Smooth muscle cell (in vitro differentiated cells): ENCODE measurements at regions not wholly inside any gene's neighbourhood (a gene's known extent, or its start where the extent isn't known, plus 50 kb on each side); places are given as distances from the start of the nearest gene placed in this dataset.

Source experiments
- DNase-seq: peaks from one replicate; lab custom pipeline; 2025; ENCODE audit not compliant: unreplicated experiment; lab: John Stamatoyannopoulos, UW
- H2AFZ ChIP-seq: fragments of 200-600 bp; sonication (generic); 2 replicates; pipeline ENCODE4 v1.6.0; 2016; ENCODE audit warnings: antibody characterized with exemption, low read depth, mild to moderate bottlenecking
- H3F3A ChIP-seq: fragments of 200-600 bp; sonication (generic); 2 replicates; pipeline ENCODE4 v1.6.0; 2017; ENCODE audit warnings: antibody characterized with exemption, low read depth
- H3K27ac ChIP-seq: fragments of 200-600 bp; sonication (generic); 2 replicates; pipeline ENCODE4 v1.5.1; 2016; ENCODE audit warnings: low read depth, mild to moderate bottlenecking
- H3K27me3 ChIP-seq: fragments of 200-600 bp; sonication (generic); 2 replicates; pipeline ENCODE4 v1.6.1; 2016; ENCODE audit warnings: low read depth, mild to moderate bottlenecking
- H3K36me3 ChIP-seq: fragments of 200-600 bp; sonication (generic); 2 replicates; pipeline ENCODE4 v1.5.1; 2016; ENCODE audit warnings: low read depth
- H3K4me1 ChIP-seq: fragments of 200-600 bp; sonication (generic); 2 replicates; pipeline ENCODE4 v1.5.1; 2016; ENCODE audit warnings: low read depth
- H3K4me2 ChIP-seq: fragments of 200-600 bp; sonication (generic); 2 replicates; pipeline ENCODE4 v1.6.0; 2016; ENCODE audit warnings: mild to moderate bottlenecking
- H3K4me3 ChIP-seq: fragments of 200-600 bp; sonication (generic); 2 replicates; pipeline ENCODE4 v1.5.1; 2016; ENCODE audit warnings: mild to moderate bottlenecking
- H3K79me2 ChIP-seq: fragments of 200-600 bp; sonication (generic); 2 replicates; pipeline ENCODE4 v1.6.0; 2016; ENCODE audit warnings: low read depth, mild to moderate bottlenecking
- H3K9ac ChIP-seq: fragments of 200-600 bp; sonication (generic); 2 replicates; pipeline ENCODE4 v1.6.0; 2016; ENCODE audit warnings: low read depth
- H3K9me3 ChIP-seq: fragments of 200-600 bp; sonication (generic); replicated peaks from 2 replicates; pipeline ENCODE4 v1.5.1; 2016; ENCODE audit warnings: low read depth
- H4K20me1 ChIP-seq: fragments of 200-600 bp; sonication (generic); 2 replicates; pipeline ENCODE4 v1.6.0; 2016; ENCODE audit warnings: low read depth
- whole genome bisulfite sequencing: methylation state at CpG from one replicate; pipeline ENCODE4 v1.1.7; 2016; ENCODE audit warnings: low lambda C conversion rate; 5-methylcytosine and 5-hydroxymethylcytosine counted together
- TF ChIP-seq, protein P1 (sequence below): fragments of 200-600 bp; sonication (generic); IDR thresholded peaks from 2 replicates; pipeline ENCODE4 v1.5.1; 2017; ENCODE audit warnings: borderline replicate concordance, mild to moderate bottlenecking, antibody characterized with exemption; ENCODE audit not compliant: insufficient read depth, poor library complexity, severe bottlenecking

- Histone ChIP-seq H2AFZ (no peak overlapping the region), H3K27ac (no peak overlapping the region), H3K4me2 (no peak overlapping the region), H3K36me3 (no peaks in the 10 kb centered on the region), H3K79me2 (no peaks in the 10 kb centered on the region), H3K4me1 (no peaks in the 10 kb centered on the region), H4K20me1 (no peaks in the 10 kb centered on the region), H3K9ac (no peak overlapping the region), H3K4me3 (no peak overlapping the region), H3K9me3 (no peaks in the 10 kb centered on the region), H3K27me3 (no peaks in the 10 kb centered on the region), H3F3A (no peaks in the 10 kb centered on the region)
- WGBS, result 82% methylated on average over 1 of the region's 1 CpG
- no peak for DNase-seq
- TF ChIP-seq, protein P1, sequence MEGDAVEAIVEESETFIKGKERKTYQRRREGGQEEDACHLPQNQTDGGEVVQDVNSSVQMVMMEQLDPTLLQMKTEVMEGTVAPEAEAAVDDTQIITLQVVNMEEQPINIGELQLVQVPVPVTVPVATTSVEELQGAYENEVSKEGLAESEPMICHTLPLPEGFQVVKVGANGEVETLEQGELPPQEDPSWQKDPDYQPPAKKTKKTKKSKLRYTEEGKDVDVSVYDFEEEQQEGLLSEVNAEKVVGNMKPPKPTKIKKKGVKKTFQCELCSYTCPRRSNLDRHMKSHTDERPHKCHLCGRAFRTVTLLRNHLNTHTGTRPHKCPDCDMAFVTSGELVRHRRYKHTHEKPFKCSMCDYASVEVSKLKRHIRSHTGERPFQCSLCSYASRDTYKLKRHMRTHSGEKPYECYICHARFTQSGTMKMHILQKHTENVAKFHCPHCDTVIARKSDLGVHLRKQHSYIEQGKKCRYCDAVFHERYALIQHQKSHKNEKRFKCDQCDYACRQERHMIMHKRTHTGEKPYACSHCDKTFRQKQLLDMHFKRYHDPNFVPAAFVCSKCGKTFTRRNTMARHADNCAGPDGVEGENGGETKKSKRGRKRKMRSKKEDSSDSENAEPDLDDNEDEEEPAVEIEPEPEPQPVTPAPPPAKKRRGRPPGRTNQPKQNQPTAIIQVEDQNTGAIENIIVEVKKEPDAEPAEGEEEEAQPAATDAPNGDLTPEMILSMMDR, result no peak
Measured at GRCh38 chr1:193661385-193661784, 475.0 kb upstream of the B3GALT2 start.

DNA sequence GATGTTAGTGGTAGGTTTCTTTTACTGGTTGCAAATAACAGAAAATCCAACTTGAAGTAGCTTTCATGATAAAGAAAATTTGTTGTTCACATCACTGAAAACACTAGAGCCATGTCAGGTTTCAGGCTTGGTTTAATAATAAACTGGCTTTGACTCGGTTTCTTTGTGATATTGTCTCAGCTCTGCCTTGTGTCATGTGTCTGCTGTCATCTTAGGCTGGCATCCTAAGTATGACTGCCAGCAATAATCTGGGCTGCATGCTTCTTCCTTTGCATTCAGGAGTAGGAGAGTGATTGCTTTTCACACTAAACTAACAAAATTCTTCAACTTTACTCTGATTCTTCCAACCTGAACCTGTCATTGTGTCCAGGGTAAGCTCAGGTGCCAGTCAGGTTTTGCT, 474.0 kb upstream of the B3GALT2 start:
- Histone ChIP-seq H3K4me3 (no peak overlapping the region), H3K9me3 (no peaks in the 10 kb centered on the region), H3K27me3 (no peaks in the 10 kb centered on the region), H2AFZ (no peak overlapping the region), H3K9ac (no peak overlapping the region), H3K79me2 (no peaks in the 10 kb centered on the region), H3K36me3 (no peaks in the 10 kb centered on the region), H3K4me1 (no peaks in the 10 kb centered on the region), H3K27ac (no peak overlapping the region), H3F3A (no peaks in the 10 kb centered on the region), H3K4me2 (no peak overlapping the region), H4K20me1 (no peaks in the 10 kb centered on the region)
- DNase-seq, result no peak
- WGBS, result 50% methylated on average over 1 of the region's 1 CpG
- TF ChIP-seq, protein P1, result no peak

DNA sequence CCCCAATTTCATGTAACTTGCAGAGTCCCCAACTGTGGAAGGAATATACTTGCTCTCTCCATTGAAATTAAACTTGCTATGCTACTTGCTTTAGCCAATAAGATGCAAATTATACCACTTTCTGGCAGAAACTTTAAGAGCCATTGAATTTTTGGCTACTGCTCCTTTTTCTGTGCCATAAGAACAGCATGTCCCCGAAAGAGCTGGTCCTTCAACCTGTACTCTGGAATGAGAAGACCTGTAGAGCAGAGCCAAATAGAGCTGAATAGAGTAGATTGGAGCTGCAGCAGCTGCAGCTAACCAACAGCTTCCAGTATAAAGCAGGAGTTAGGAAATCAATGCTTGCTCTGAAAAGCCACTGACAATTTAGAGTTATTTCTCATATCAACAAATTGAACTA, 472.3 kb upstream of the B3GALT2 start:
- no peaks in the 10 kb centered on the region for H3F3A ChIP-seq
- 91% methylated on average over 1 of the region's 1 CpG for WGBS
- H3K4me2 ChIP-seq, result no peak overlapping the region
- no peak overlapping the region for H3K9ac ChIP-seq
- no peaks in the 10 kb centered on the region for H3K79me2 ChIP-seq
- no peak overlapping the region for H2AFZ ChIP-seq
- DNase-seq, result no peak
- H4K20me1 ChIP-seq, result no peaks in the 10 kb centered on the region
- H3K27ac ChIP-seq, result no peak overlapping the region
- H3K9me3 ChIP-seq, result peaks cover 5% of the 10 kb centered on the region
- H3K27me3 ChIP-seq, result no peaks in the 10 kb centered on the region
- no peak overlapping the region for H3K4me3 ChIP-seq
- H3K4me1 ChIP-seq, result no peaks in the 10 kb centered on the region
- TF ChIP-seq, protein P1, result no peak
- no peaks in the 10 kb centered on the region for H3K36me3 ChIP-seq

DNA sequence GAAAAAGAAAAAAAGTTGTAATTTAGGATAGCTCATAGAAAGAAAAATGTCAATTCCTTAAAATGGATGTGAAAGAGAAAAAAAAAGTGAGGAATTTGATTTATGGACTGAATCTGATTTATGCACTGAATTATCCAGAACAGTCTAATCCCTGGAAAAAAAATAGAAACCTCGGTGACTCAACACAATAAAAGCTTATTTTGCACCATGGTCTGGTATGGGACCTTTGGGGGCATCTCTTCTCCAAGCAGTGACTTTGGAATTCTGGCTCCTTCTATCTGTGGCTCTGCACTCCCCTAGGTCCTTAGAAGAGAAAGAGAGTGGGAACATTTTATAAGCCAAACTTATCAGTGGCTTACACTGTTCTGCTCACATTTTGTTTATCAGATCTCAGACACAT, 471.7 kb upstream of the B3GALT2 start:
- 33% methylated on average over 1 of the region's 1 CpG for WGBS
- no peaks in the 10 kb centered on the region for H3K4me1 ChIP-seq
- H3K27ac ChIP-seq, result no peak overlapping the region
- H3K4me3 ChIP-seq, result no peak overlapping the region
- no peak for DNase-seq
- no peak overlapping the region for H3K9ac ChIP-seq
- H2AFZ ChIP-seq, result no peak overlapping the region
- no peaks in the 10 kb centered on the region for H4K20me1 ChIP-seq
- H3K36me3 ChIP-seq, result no peaks in the 10 kb centered on the region
- H3K9me3 ChIP-seq, result peaks cover 6% of the 10 kb centered on the region
- no peaks in the 10 kb centered on the region for H3F3A ChIP-seq
- H3K4me2 ChIP-seq, result no peak overlapping the region
- H3K27me3 ChIP-seq, result no peaks in the 10 kb centered on the region
- TF ChIP-seq, protein P1, result no peak
- no peaks in the 10 kb centered on the region for H3K79me2 ChIP-seq
